GM12891 (cell line): ENCODE measurements at regions not wholly inside any gene's neighbourhood (a gene's known extent, or its start where the extent isn't known, plus 50 kb on each side); places are given as distances from the start of the nearest gene placed in this dataset.

ENCODE experiments used
- PAX5 ChIP-seq: IDR thresholded peaks from 2 replicates; pipeline ENCODE4 v1.6.1; 2011; ENCODE audit warnings: low read length, moderate library complexity, mild to moderate bottlenecking; ENCODE audit not compliant: insufficient read depth, severe bottlenecking
- POLR2A ChIP-seq: IDR thresholded peaks from 2 replicates; pipeline ENCODE4 v1.6.1; 2011; ENCODE audit warnings: low read depth, low read length, control low read depth
- POLR2AphosphoS5 ChIP-seq: IDR thresholded peaks from 2 replicates; pipeline ENCODE4 v1.6.1; 2011; ENCODE audit warnings: low read depth, low read length, control low read depth
- POU2F2 ChIP-seq: IDR thresholded peaks from 2 replicates; pipeline ENCODE4 v1.6.1; 2011; ENCODE audit warnings: low read depth, mild to moderate bottlenecking, control low read depth, low read length, moderate library complexity
- SPI1 ChIP-seq: IDR thresholded peaks from 2 replicates; pipeline ENCODE4 v1.6.1; 2011; ENCODE audit warnings: low read depth, low read length, control low read depth
- TAF1 ChIP-seq: IDR thresholded peaks from 2 replicates; pipeline ENCODE4 v1.6.1; 2011; ENCODE audit warnings: low read depth, low read length, control low read depth

- TF ChIP-seq POLR2A = no peak
- TF ChIP-seq POLR2AphosphoS5 = no peak
- no peak for TF ChIP-seq SPI1
- TF ChIP-seq TAF1 = no peak
- TF ChIP-seq POU2F2 = no peak
- TF ChIP-seq PAX5 = no peak
Measured at GRCh38 chr2:122152571-122152970, 397.1 kb downstream of the TSN start.
